ENCODE measurements at regions not wholly inside any gene's neighbourhood (a gene's known extent, or its start where the extent isn't known, plus 50 kb on each side); places are given as distances from the start of the nearest gene placed in this dataset.

- peak; percentile 17 for DNase-seq (ENCODE audit: extremely low spot score)
- Histone ChIP-seq H3K4me1 (no peaks in the 10 kb centered on the region), H3K9me3 (peaks cover 0 to 14% (median 6%) of the 10 kb centered on the region in 4 donors), H3K4me3 (no peak overlapping the region), H3K27me3 (no peaks in the 10 kb centered on the region), H3K36me3 (no peaks in the 10 kb centered on the region), H3K27ac (replicated peaks in 1 of 4) (no peak overlapping the region)
- WGBS, result no CpG with 5 or more reads among the region's 1 CpG
- intact Hi-C loops (cut with DNase I), result no loop called here
- TF ChIP-seq POLR2A (IDR thresholded peaks at IDR 0.05; ENCODE audit: low read depth) (no peak), CTCF (IDR thresholded peaks at IDR 0.05) (no peak), POLR2AphosphoS5 (IDR thresholded peaks at IDR 0.05) (no peak), EP300 (IDR thresholded peaks at IDR 0.05) (no peak)
Measured at GRCh38 chr9:108197899-108198298, 657.9 kb downstream of the ACTL7B start.

GRCh38 chr9:108197008-108197365, 658.8 kb downstream of the ACTL7B start:
- Histone ChIP-seq H3K4me1 (no peaks in the 10 kb centered on the region), H3K36me3 (no peaks in the 10 kb centered on the region), H3K27me3 (no peaks in the 10 kb centered on the region), H3K9me3 (peaks cover 0 to 12% (median 4%) of the 10 kb centered on the region in 4 donors), H3K4me3 (no peak overlapping the region), H3K27ac (replicated peaks in 1 of 4) (no peak overlapping the region)
- TF ChIP-seq EP300 (IDR thresholded peaks at IDR 0.05) (no peak), POLR2A (IDR thresholded peaks at IDR 0.05; ENCODE audit: low read depth) (no peak), CTCF (IDR thresholded peaks at IDR 0.05) (no peak), POLR2AphosphoS5 (IDR thresholded peaks at IDR 0.05) (no peak)
- peak; percentile 14 for DNase-seq (ENCODE audit: extremely low spot score)
- intact Hi-C loops (cut with DNase I), result no loop called here
- WGBS, result 80% methylated on average over 3 of the region's 3 CpGs

GRCh38 chr9:108196332-108197007, 659.3 kb downstream of the ACTL7B start:
- H3K4me1 ChIP-seq, result no peaks in the 10 kb centered on the region
- 90% methylated on average over 5 of the region's 5 CpGs for WGBS
- H3K27ac ChIP-seq (replicated peaks in 1 of 4), result no peak overlapping the region
- intact Hi-C loops (cut with DNase I), result no loop called here
- peak; percentile 31 for DNase-seq (ENCODE audit: extremely low spot score)
- peaks cover 0 to 12% (median 4%) of the 10 kb centered on the region in 4 donors for H3K9me3 ChIP-seq
- no peaks in the 10 kb centered on the region for H3K27me3 ChIP-seq
- TF ChIP-seq CTCF (IDR thresholded peaks at IDR 0.05) (no peak), EP300 (IDR thresholded peaks at IDR 0.05) (no peak), POLR2AphosphoS5 (IDR thresholded peaks at IDR 0.05) (no peak), POLR2A (IDR thresholded peaks at IDR 0.05; ENCODE audit: low read depth) (no peak)
- no peak overlapping the region for H3K4me3 ChIP-seq
- H3K36me3 ChIP-seq, result no peaks in the 10 kb centered on the region

- no peak overlapping the region for H3K27ac ChIP-seq (replicated peaks in 1 of 4)
- H3K4me3 ChIP-seq, result no peak overlapping the region
- no peaks in the 10 kb centered on the region for H3K9me3 ChIP-seq
- TF ChIP-seq CTCF (IDR thresholded peaks at IDR 0.05) (no peak), POLR2A (IDR thresholded peaks at IDR 0.05; ENCODE audit: low read depth) (no peak), POLR2AphosphoS5 (IDR thresholded peaks at IDR 0.05) (no peak), EP300 (IDR thresholded peaks at IDR 0.05) (no peak)
- H3K4me1 ChIP-seq, result no peaks in the 10 kb centered on the region
- DNase-seq (ENCODE audit: extremely low spot score), result peak; percentile 3
- no peaks in the 10 kb centered on the region for H3K36me3 ChIP-seq
- intact Hi-C loops (cut with DNase I), result no loop called here
- H3K27me3 ChIP-seq, result no peaks in the 10 kb centered on the region
Measured at GRCh38 chr9:108194154-108194553, 661.6 kb downstream of the ACTL7B start.
